ENCODE measurements at regions not wholly inside any gene's neighbourhood (a gene's known extent, or its start where the extent isn't known, plus 50 kb on each side); places are given as distances from the start of the nearest gene placed in this dataset.

- TF ChIP-seq CTCF (IDR thresholded peaks at IDR 0.05; ENCODE audit: unreplicated experiment in 3 of 3) = no peak
- H3K9me3 Mint-ChIP-seq = no peaks in the 10 kb centered on the region
- peaks cover 12% of the 10 kb centered on the region for H3K4me1 Mint-ChIP-seq
- no peaks in the 10 kb centered on the region for H3K36me3 Mint-ChIP-seq (ENCODE audit: low read depth)
- H3K4me3 Mint-ChIP-seq = no peak overlapping the region
- no peaks in the 10 kb centered on the region for H3K27me3 Mint-ChIP-seq (ENCODE audit: low read depth)
- no peak overlapping the region for H3K27ac Mint-ChIP-seq
Measured at GRCh38 chr7:84642611-84643010, 448.0 kb upstream of the SEMA3A start.

- H3K27ac Mint-ChIP-seq = no peak overlapping the region
- H3K27me3 Mint-ChIP-seq (ENCODE audit: low read depth) = no peaks in the 10 kb centered on the region
- H3K4me3 Mint-ChIP-seq = no peak overlapping the region
- no peak for TF ChIP-seq CTCF (IDR thresholded peaks at IDR 0.05; ENCODE audit: unreplicated experiment in 3 of 3)
- peaks cover under 1% of the 10 kb centered on the region for H3K9me3 Mint-ChIP-seq
- peaks cover 12% of the 10 kb centered on the region for H3K4me1 Mint-ChIP-seq
- no peaks in the 10 kb centered on the region for H3K36me3 Mint-ChIP-seq (ENCODE audit: low read depth)
Measured at GRCh38 chr7:84640637-84641036, 446.0 kb upstream of the SEMA3A start.

GRCh38 chr7:84638339-84638697 lies 443.7 kb upstream of the SEMA3A start:
- TF ChIP-seq CTCF (IDR thresholded peaks at IDR 0.05; ENCODE audit: unreplicated experiment in 3 of 3) = no peak
- peaks cover 3% of the 10 kb centered on the region for H3K36me3 Mint-ChIP-seq (ENCODE audit: low read depth)
- H3K27me3 Mint-ChIP-seq (ENCODE audit: low read depth) = no peaks in the 10 kb centered on the region
- peaks cover 12% of the 10 kb centered on the region for H3K4me1 Mint-ChIP-seq
- H3K27ac Mint-ChIP-seq = peak overlapping the region; percentile 2 to 84 (median 13)
- H3K9me3 Mint-ChIP-seq = peaks cover 8% of the 10 kb centered on the region
- H3K4me3 Mint-ChIP-seq = no peak overlapping the region

- H3K9me3 Mint-ChIP-seq = peaks cover 14% of the 10 kb centered on the region
- H3K4me1 Mint-ChIP-seq = peaks cover 12% of the 10 kb centered on the region
- H3K27me3 Mint-ChIP-seq (ENCODE audit: low read depth) = no peaks in the 10 kb centered on the region
- H3K36me3 Mint-ChIP-seq (ENCODE audit: low read depth) = peaks cover 8% of the 10 kb centered on the region
- peak overlapping the region; percentile 2 to 84 (median 74) for H3K27ac Mint-ChIP-seq
- no peak for TF ChIP-seq CTCF (IDR thresholded peaks at IDR 0.05; ENCODE audit: unreplicated experiment in 3 of 3)
- no peak overlapping the region for H3K4me3 Mint-ChIP-seq
Measured at GRCh38 chr7:84637568-84638338, 443.2 kb upstream of the SEMA3A start.

GRCh38 chr7:84631913-84632312 lies 437.3 kb upstream of the SEMA3A start:
- TF ChIP-seq CTCF (IDR thresholded peaks at IDR 0.05; ENCODE audit: unreplicated experiment in 3 of 3) = no peak
- Mint-ChIP-seq H3K27ac (no peak overlapping the region), H3K36me3 (ENCODE audit: low read depth) (peaks cover 8% of the 10 kb centered on the region), H3K9me3 (peaks cover 29% of the 10 kb centered on the region), H3K4me1 (no peaks in the 10 kb centered on the region), H3K4me3 (no peak overlapping the region), H3K27me3 (ENCODE audit: low read depth) (no peaks in the 10 kb centered on the region)

All from nephron (organoid).